Sciatic nerve (tissue), 2 donors: ENCODE measurements at regions not wholly inside any gene's neighbourhood (a gene's known extent, or its start where the extent isn't known, plus 50 kb on each side); places are given as distances from the start of the nearest gene placed in this dataset.
"Not testable (repeated sequence)": the region's sequence is repeated elsewhere in the genome, so short reads cannot be mapped to it uniquely, and the experiment has no call there.

ENCODE experiments used
- ATAC-seq: fragments of 200-7000 bp; cut with Tn5 transposase; one replicate; pipeline ENCODE4 v1.9.1; 2020; ENCODE audit warnings: mild to moderate bottlenecking, moderate library complexity
- DNase-seq: peaks from one replicate; pipeline ENCODE4 v3.0.0-alpha.2; 2020; ENCODE audit warnings: low spot score
- intact Hi-C: fragments of 100-400 bp; cut with DNase I; formaldehyde crosslinking; loops from one replicate; pipeline ENCODE4 v1.14.2; 2022
- donor health status: DM: no; HTN: no; CAD: no.
- donor health status: DM: no; HTN: no; CAD: no.

- intact Hi-C loops, result no loop called here
- peak; percentile 9 for ATAC-seq
- DNase-seq, result no peak
Observed at GRCh38 chr2:47631306-47631705, 60.5 kb upstream of the KCNK12 start.

- ATAC-seq (no peak), DNase-seq (no peak)
- intact Hi-C loops, result no loop called here
Observed at GRCh38 chr2:47629501-47630460, 59.0 kb upstream of the KCNK12 start.

GRCh38 chr2:47628904-47629303 lies 58.1 kb upstream of the KCNK12 start:
- intact Hi-C loops, result no loop called here
- no peak for DNase-seq
- ATAC-seq, result no peak

- intact Hi-C loops, result no loop called here
- no peak for ATAC-seq
- DNase-seq, result no peak
Observed at GRCh38 chr2:47626664-47627063, 55.9 kb upstream of the KCNK12 start.

GRCh38 chr2:47623140-47623539 lies 52.4 kb upstream of the KCNK12 start:
- ATAC-seq, intact Hi-C loops, DNase-seq: not testable (repeated sequence)

- intact Hi-C loops, result no loop called here
- DNase-seq, result no peak
- no peak for ATAC-seq
Observed at GRCh38 chr2:47620770-47621437, 50.1 kb upstream of the KCNK12 start.
